ENCODE measurements at regions not wholly inside any gene's neighbourhood (a gene's known extent, or its start where the extent isn't known, plus 50 kb on each side); places are given as distances from the start of the nearest gene placed in this dataset.

GRCh38 chr20:60976139-60976538, 275.9 kb upstream of the CDH4 start:
- DNase-seq: no peak

DNA sequence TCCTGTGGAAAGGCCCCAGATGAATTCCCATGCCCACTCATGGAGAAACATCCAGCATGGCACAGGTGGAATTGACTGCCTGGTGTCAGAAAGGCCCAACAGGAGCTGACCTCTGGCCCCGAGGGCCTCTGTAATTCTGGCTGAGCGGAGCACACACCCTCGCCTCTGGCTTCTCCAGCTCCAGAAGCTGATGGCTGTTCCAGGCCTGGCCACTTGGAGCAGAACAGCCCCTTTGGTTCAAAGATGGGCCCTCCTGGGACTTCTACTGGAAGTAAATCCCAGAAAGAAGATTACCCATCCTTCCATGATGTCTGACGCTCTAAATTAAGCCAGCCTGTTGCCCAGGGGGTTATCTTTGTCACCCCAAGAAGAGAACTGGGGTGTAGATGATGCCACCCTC, 275.1 kb upstream of the CDH4 start:
- no peak for DNase-seq

GRCh38 chr20:60977901-60978300, 274.2 kb upstream of the CDH4 start:
- DNase-seq: no peak

- no peak for DNase-seq
These were observed 267.4 kb upstream of the CDH4 start for GRCh38 chr20:60984666-60985065.

DNA sequence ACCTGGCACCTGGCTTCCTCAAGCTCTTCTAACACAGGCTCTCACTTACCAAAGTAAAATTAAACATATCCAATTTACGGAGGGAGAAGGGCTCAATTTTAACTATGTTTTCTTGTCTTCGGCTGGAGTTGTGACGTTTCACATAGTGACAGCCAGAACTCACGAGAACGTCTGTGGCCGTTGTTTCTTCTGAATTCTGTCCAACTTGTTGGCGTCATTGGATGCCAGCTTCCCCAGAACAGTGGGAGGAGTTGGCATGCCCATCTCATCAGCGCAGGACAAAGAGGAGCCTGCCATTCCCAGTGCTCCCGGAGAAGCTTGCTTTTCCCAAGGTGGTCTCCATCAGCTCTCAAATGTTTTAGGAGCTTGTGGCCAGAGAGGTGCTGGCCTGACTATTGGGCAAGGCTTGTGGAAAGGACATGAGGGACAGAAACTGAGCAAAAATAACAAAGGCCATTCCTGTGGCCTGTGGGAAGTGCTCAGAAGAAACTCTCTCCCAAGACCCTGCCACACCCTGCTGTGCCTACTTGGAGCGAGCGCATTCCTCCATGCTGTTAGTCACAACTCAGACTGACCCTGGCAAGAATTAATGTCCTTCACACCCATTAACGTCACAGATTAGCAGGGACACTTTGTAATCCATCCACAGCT, 265.4 kb upstream of the CDH4 start:
- DNase-seq: no peak

GRCh38 chr20:60990061-60990460, 262.0 kb upstream of the CDH4 start:
- DNase-seq: no peak

- DNase-seq: no peak
These were observed 261.4 kb upstream of the CDH4 start for GRCh38 chr20:60990643-60991042.

GRCh38 chr20:60993433-60994044, 258.5 kb upstream of the CDH4 start:
- no peak for DNase-seq

GRCh38 chr20:60999250-60999649, 252.8 kb upstream of the CDH4 start:
- no peak for DNase-seq

DNA sequence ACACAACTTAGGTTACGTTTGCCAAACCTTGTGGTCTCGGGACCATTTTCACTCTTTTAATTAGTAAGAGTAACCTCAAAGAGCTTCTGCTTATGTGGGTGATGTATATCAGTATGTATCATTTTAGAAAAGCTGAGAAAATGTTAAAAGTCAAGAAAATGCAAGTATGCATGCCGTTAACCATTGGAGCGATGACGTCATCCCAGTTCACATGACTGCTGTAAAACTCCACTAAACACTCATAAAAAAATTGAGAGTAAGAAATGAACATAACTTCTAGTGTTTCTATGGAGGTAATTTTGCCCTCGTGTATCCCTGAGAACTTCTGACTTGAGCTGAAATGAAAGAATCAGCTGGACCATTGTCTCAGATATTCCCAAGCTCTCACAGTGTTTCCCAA, 250.0 kb upstream of the CDH4 start:
- no peak for DNase-seq

GRCh38 chr20:61014491-61014890, 237.6 kb upstream of the CDH4 start:
- no peak for DNase-seq

- no peak for DNase-seq
These were observed 236.5 kb upstream of the CDH4 start for GRCh38 chr20:61015602-61016001.

DNA sequence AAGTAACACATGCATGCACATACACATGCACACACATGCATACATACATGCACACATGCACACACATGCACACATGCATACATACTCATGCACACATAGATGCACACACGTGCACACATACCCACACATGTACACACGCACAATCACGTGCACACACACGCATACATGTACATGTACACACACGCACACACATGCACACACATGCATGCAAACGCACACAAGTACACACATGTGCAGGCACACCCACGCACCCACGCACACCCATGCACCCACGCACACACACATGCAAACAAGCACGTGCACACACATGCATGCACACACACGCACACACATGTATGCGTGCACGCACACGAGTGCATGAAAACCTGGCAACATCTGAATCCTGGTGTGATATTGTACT, 232.7 kb upstream of the CDH4 start:
- no peak for DNase-seq

GRCh38 chr20:61023612-61024011, 228.4 kb upstream of the CDH4 start:
- DNase-seq: no peak

GRCh38 chr20:61024390-61024789, 227.7 kb upstream of the CDH4 start:
- no peak for DNase-seq

DNA sequence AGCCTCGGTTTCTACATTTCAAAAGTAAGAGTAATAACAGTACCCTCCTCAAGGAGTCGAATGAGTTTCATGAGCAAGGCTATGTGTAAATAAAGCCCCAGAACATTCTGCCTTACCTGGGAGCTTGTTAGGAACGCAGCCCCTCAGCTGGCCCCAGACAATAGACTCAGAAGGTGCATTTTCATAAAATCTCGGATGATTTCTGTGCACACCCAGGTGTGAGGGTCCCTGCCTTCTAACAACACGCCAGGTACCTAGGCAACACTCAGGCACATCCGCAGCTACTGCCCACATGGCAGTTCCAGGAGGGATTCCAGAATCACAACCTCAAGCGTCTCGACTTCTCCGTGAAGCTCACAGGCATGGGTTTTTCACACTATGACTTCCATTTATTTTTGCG, 226.5 kb upstream of the CDH4 start:
- DNase-seq: no peak

DNA sequence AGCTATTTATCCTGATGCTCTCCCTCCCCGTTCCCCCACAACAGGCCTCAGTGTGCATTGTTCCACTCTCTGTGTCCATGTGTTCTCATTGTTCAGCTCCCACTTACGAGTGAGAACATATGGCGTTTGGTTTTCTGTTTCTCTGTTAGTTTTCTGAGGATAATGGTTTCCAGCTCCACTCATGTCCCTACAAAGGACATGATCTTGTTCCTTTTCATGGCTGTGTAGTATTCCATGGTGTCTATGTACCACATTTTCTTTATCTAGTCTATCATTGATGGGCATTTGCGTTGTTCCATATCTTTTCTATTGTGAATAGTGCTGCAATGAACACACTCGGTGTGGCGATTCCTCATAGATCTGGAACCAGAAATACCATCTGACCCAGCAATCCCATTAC, 225.9 kb upstream of the CDH4 start:
- DNase-seq: no peak

- no peak for DNase-seq
These were observed 225.3 kb upstream of the CDH4 start for GRCh38 chr20:61026731-61027130.

- DNase-seq: no peak
These were observed 224.8 kb upstream of the CDH4 start for GRCh38 chr20:61027218-61027617.

DNA sequence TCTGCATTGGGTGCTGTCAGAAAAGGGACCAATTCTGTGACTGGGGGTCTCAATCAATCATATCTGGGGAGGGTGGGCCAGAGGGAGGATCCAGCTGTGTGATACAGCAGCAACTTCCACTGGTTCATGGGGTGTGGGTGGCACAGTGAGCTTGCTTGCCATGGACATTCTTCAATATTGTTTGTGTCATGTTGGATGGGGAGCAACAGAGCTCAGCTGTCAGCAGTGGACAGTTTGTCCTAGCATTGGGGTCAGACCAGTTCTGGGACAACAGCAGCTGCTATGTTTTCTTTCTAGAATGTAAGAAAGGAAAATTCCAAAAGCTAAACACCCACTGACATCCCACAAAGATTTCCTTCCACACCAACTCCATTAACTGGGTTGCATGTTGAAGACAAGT, 221.9 kb upstream of the CDH4 start:
- DNase-seq: no peak

DNA sequence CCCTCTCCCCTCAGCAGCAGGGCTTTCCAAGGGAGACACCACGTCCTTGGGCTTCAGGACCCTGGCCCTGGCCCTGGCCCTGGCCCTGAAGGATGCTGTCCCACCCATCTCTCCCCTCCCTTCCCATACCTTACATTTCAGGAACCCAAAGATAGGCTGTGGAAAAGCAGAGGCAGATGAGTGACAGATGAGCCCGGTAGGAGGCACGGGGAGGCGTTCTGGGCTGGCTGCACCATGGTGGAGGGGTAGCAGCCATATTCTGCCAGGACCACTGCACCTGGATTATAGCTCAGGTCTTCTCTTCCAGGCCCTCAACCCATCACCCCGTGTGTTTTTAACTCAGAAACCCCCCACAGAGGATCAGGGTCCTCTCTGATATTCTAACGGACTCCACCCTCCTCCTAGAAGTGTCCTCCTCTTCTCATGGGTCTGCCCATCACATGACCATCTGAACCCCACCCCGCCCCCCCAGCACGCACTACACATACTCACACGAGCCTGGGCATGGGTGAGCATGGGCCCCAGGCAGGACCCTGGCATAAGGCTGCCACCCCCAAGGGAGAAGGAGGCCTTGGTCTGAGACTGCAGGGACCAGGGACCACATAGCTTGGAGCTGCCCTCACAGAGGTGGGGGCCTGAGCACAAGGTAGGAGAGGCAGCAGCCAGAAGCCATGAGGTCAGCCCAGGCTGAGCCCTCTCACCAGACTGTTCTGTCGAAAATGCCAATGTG, 220.8 kb upstream of the CDH4 start:
- no peak for DNase-seq

DNA sequence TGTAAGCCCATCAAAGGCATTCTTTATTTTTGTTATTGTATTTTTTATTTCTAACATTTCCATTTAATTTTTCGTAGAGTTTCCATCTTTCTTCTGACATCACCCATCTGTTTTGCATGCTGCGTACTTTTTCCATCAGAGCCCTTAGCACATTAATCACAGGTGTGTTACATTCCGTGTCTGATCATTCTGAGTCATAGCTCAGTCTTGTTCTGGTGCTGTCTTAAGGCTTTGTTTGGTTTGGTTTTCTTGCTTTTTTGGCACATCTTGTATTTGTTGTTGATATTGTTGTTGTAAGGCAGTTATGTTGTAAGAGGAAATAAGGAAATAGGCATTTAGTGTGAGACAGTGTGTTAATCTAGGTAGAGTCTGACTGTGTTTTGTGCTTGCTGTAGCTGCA, 214.6 kb upstream of the CDH4 start:
- DNase-seq: no peak

GRCh38 chr20:61041481-61041880, 210.6 kb upstream of the CDH4 start:
- no peak for DNase-seq
